ENCODE measurements at regions not wholly inside any gene's neighbourhood (a gene's known extent, or its start where the extent isn't known, plus 50 kb on each side); places are given as distances from the start of the nearest gene placed in this dataset.

- ATAC-seq: no peak
- TF ChIP-seq ZFP3 (CRISPR knock-in tag; IDR thresholded peaks at IDR 0.05) (no peak), CSRNP3 (CRISPR knock-in tag; IDR thresholded peaks at IDR 0.05) (no peak), BACH2 (CRISPR knock-in tag; IDR thresholded peaks at IDR 0.05; ENCODE audit: borderline replicate concordance) (no peak), ZNF70 (CRISPR knock-in tag; IDR thresholded peaks at IDR 0.05) (no peak), ISL1 (CRISPR knock-in tag; IDR thresholded peaks at IDR 0.05) (no peak), ARNTL (CRISPR knock-in tag; IDR thresholded peaks at IDR 0.05; ENCODE audit: borderline replicate concordance, low read depth) (no peak), OSR1 (CRISPR knock-in tag; IDR thresholded peaks at IDR 0.05) (no peak)
Measured at GRCh38 chr3:90010341-90010740, 902.9 kb downstream of the EPHA3 start.

GRCh38 chr3:90011131-90011530, 903.7 kb downstream of the EPHA3 start:
- TF ChIP-seq ESRRG (CRISPR knock-in tag; IDR thresholded peaks at IDR 0.05) (no peak), POU6F1 (CRISPR knock-in tag; IDR thresholded peaks at IDR 0.05; ENCODE audit: borderline replicate concordance, low read depth) (no peak), ZFP3 (CRISPR knock-in tag; IDR thresholded peaks at IDR 0.05) (no peak), ZFP30 (CRISPR knock-in tag; IDR thresholded peaks at IDR 0.05) (no peak), PPARA (CRISPR knock-in tag; IDR thresholded peaks at IDR 0.05; ENCODE audit: borderline replicate concordance) (no peak)
- no peak for ATAC-seq

- no peak for ATAC-seq
- TF ChIP-seq BACH2 (CRISPR knock-in tag; IDR thresholded peaks at IDR 0.05; ENCODE audit: borderline replicate concordance): no peak
- no peak for TF ChIP-seq POU6F1 (CRISPR knock-in tag; IDR thresholded peaks at IDR 0.05; ENCODE audit: borderline replicate concordance, low read depth)
- no peak for TF ChIP-seq ZNF565 (CRISPR knock-in tag; conservative IDR thresholded peaks at IDR 0.05; ENCODE audit: low read depth)
- no peak for TF ChIP-seq ZNF8 (CRISPR knock-in tag; IDR thresholded peaks at IDR 0.05)
- TF ChIP-seq CSDC2 (CRISPR knock-in tag; IDR thresholded peaks at IDR 0.05): no peak
- TF ChIP-seq ARNTL (CRISPR knock-in tag; IDR thresholded peaks at IDR 0.05; ENCODE audit: borderline replicate concordance, low read depth): no peak
- no peak for TF ChIP-seq RARB (CRISPR knock-in tag; IDR thresholded peaks at IDR 0.05)
- no peak for TF ChIP-seq ZC3H10 (CRISPR knock-in tag; IDR thresholded peaks at IDR 0.05)
- no peak for TF ChIP-seq OSR1 (CRISPR knock-in tag; IDR thresholded peaks at IDR 0.05)
- TF ChIP-seq CSRNP3 (CRISPR knock-in tag; IDR thresholded peaks at IDR 0.05): no peak
- no peak for TF ChIP-seq PPARA (CRISPR knock-in tag; IDR thresholded peaks at IDR 0.05; ENCODE audit: borderline replicate concordance)
- no peak for TF ChIP-seq ZFP3 (CRISPR knock-in tag; IDR thresholded peaks at IDR 0.05)
- TF ChIP-seq ZFP30 (CRISPR knock-in tag; IDR thresholded peaks at IDR 0.05): no peak
- TF ChIP-seq ZNF70 (CRISPR knock-in tag; IDR thresholded peaks at IDR 0.05): no peak
- no peak for TF ChIP-seq GLIS3 (CRISPR knock-in tag; IDR thresholded peaks at IDR 0.05)
- TF ChIP-seq, protein P1, sequence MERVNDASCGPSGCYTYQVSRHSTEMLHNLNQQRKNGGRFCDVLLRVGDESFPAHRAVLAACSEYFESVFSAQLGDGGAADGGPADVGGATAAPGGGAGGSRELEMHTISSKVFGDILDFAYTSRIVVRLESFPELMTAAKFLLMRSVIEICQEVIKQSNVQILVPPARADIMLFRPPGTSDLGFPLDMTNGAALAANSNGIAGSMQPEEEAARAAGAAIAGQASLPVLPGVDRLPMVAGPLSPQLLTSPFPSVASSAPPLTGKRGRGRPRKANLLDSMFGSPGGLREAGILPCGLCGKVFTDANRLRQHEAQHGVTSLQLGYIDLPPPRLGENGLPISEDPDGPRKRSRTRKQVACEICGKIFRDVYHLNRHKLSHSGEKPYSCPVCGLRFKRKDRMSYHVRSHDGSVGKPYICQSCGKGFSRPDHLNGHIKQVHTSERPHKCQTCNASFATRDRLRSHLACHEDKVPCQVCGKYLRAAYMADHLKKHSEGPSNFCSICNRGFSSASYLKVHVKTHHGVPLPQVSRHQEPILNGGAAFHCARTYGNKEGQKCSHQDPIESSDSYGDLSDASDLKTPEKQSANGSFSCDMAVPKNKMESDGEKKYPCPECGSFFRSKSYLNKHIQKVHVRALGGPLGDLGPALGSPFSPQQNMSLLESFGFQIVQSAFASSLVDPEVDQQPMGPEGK (CRISPR knock-in tag; IDR thresholded peaks at IDR 0.05; ENCODE audit: borderline replicate concordance): no peak
- no peak for TF ChIP-seq TOX (CRISPR knock-in tag; IDR thresholded peaks at IDR 0.05; ENCODE audit: borderline replicate concordance)
Measured at GRCh38 chr3:90011596-90011995, 904.2 kb downstream of the EPHA3 start.

DNA sequence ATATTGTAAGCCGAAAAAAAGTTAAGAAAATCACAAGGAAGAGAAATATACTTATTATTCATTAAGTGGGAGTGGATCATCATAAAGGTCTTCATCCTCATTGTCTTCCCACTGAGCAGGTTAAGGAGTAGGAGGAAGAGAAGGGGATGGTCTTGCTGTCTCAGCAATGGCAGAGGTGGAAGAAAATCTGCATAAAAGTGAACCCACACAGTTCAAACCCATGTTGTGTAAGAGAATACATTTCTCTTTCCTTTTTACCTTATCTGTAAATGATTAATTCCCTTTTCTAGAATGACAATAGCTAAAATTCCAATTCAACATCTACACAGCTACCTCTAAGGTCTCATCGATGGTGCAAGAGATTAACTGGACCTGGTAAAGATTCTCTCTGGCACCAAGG, 904.6 kb downstream of the EPHA3 start:
- no peak for ATAC-seq
- TF ChIP-seq TCF4 (CRISPR knock-in tag; IDR thresholded peaks at IDR 0.05; ENCODE audit: borderline replicate concordance) (no peak), GLIS3 (CRISPR knock-in tag; IDR thresholded peaks at IDR 0.05) (no peak), PPARA (CRISPR knock-in tag; IDR thresholded peaks at IDR 0.05; ENCODE audit: borderline replicate concordance) (no peak), CSDC2 (CRISPR knock-in tag; IDR thresholded peaks at IDR 0.05) (no peak), ESRRG (CRISPR knock-in tag; IDR thresholded peaks at IDR 0.05) (no peak), ZFP3 (CRISPR knock-in tag; IDR thresholded peaks at IDR 0.05) (no peak)

All from SK-N-SH treated with all-trans-retinoic acid at 6 μM for 48 hours (cell line).